CD14-positive monocyte (primary cell): ENCODE measurements at regions not wholly inside any gene's neighbourhood (a gene's known extent, or its start where the extent isn't known, plus 50 kb on each side); places are given as distances from the start of the nearest gene placed in this dataset.

Source experiments
- DNase-seq, 3 donors: peaks; one replicate each; pipeline ENCODE4 v3.0.0-alpha.2; 2011 to 2022
- H2AFZ ChIP-seq: 2 replicates; pipeline ENCODE4 v1.6.0; 2012; ENCODE audit warnings: mild to moderate bottlenecking, low read depth, low read length, inconsistent platforms; ENCODE audit not compliant: insufficient read depth, poor library complexity, severe bottlenecking
- H3K27ac ChIP-seq, 2 donors: 1 replicate in 1 of 2; 2 replicates in 1 of 2; pipeline ENCODE4 v1.5.1; 2012 to 2013; ENCODE audit warnings: low read length in 2 of 2, control low read depth in 1 of 2, inconsistent platforms in 1 of 2, low read depth in 1 of 2, mild to moderate bottlenecking in 1 of 2
- H3K27me3 ChIP-seq, 2 donors: one replicate each; pipeline versions ENCODE4 v1.6.0 to v1.6.1; 2011 to 2013; ENCODE audit warnings: low read length in 2 of 2; ENCODE audit not compliant: control insufficient read depth in 2 of 2, insufficient read depth in 2 of 2
- H3K36me3 ChIP-seq, 2 donors: replicated peaks in 1 of 2; 1 replicate in 1 of 2; 2 replicates in 1 of 2; pipeline versions ENCODE4 v1.5.1 to v1.6.1; 2012 to 2013; ENCODE audit warnings: low read length in 2 of 2, control low read depth in 1 of 2, inconsistent platforms in 1 of 2, mild to moderate bottlenecking in 1 of 2; ENCODE audit not compliant: insufficient read depth in 2 of 2, control insufficient read depth in 1 of 2
- H3K4me1 ChIP-seq, 2 donors: 1 replicate in 1 of 2; 2 replicates in 1 of 2; pipeline versions ENCODE4 v1.5.1 to v1.6.1; 2012 to 2013; ENCODE audit warnings: low read length in 2 of 2, control low read depth in 1 of 2, inconsistent platforms in 1 of 2, mild to moderate bottlenecking in 1 of 2, moderate library complexity in 1 of 2; ENCODE audit not compliant: insufficient read depth in 2 of 2, control insufficient read depth in 1 of 2
- H3K4me2 ChIP-seq: replicated peaks from 2 replicates; pipeline ENCODE3; 2012; ENCODE audit warnings: low read length, moderate library complexity, mild to moderate bottlenecking; ENCODE audit not compliant: poor library complexity, severe bottlenecking; ENCODE audit errors: extremely low read depth
- H3K4me3 ChIP-seq, 3 experiments: fragments of 200-600 bp in 1 of 3; sonication (generic) in 1 of 3; replicated peaks in 1 of 3; 1 replicate in 2 of 3; 2 replicates in 1 of 3; pipeline ENCODE4 v1.5.1; 2011 to 2013; ENCODE audit warnings: low read length in 3 of 3, mild to moderate bottlenecking in 3 of 3, control low read depth in 2 of 3, low read depth in 2 of 3, inconsistent platforms in 1 of 3, moderate library complexity in 1 of 3
- H3K79me2 ChIP-seq: 2 replicates; pipeline ENCODE4 v1.6.0; 2012; ENCODE audit warnings: mild to moderate bottlenecking, control low read depth, inconsistent platforms, low read length, moderate library complexity; ENCODE audit not compliant: insufficient read depth
- H3K9ac ChIP-seq: 2 replicates; pipeline ENCODE4 v1.6.0; 2017; ENCODE audit warnings: low read length, mild to moderate bottlenecking; ENCODE audit not compliant: insufficient read depth, poor library complexity, severe bottlenecking
- H3K9me3 ChIP-seq, 2 donors: replicated peaks in 1 of 2; 1 replicate in 1 of 2; 2 replicates in 1 of 2; pipeline versions ENCODE4 v1.5.1 to v1.6.1; 2012 to 2013; ENCODE audit warnings: low read length in 2 of 2, control low read depth in 1 of 2; ENCODE audit not compliant: control insufficient read depth in 1 of 2, insufficient read depth in 1 of 2
- H4K20me1 ChIP-seq: 2 replicates; pipeline ENCODE4 v1.6.0; 2012; ENCODE audit warnings: mild to moderate bottlenecking, low read length, control low read depth, moderate library complexity; ENCODE audit not compliant: insufficient read depth
- H3K27ac Mint-ChIP-seq, 7 donors: one replicate each; pipeline ENCODE4 v1.8.0; 2020; ENCODE audit warnings: mild to moderate bottlenecking in 7 of 7, mixed read lengths in 7 of 7, moderate library complexity in 6 of 7, inconsistent platforms in 2 of 7
- H3K27me3 Mint-ChIP-seq, 3 donors: one replicate each; pipeline ENCODE4 v1.8.0; 2021 to 2022; ENCODE audit warnings: low read depth in 3 of 3, mild to moderate bottlenecking in 3 of 3, mixed read lengths in 3 of 3, moderate library complexity in 3 of 3, inconsistent platforms in 1 of 3
- H3K36me3 Mint-ChIP-seq, 2 donors: one replicate each; pipeline ENCODE4 v1.8.0; 2020; ENCODE audit warnings: mixed read lengths in 2 of 2, inconsistent platforms in 1 of 2, mild to moderate bottlenecking in 1 of 2
- H3K4me1 Mint-ChIP-seq: one replicate; pipeline ENCODE4 v1.8.0; 2020; ENCODE audit warnings: mild to moderate bottlenecking, mixed read lengths
- H3K4me3 Mint-ChIP-seq, 2 donors: one replicate each; pipeline ENCODE4 v1.8.0; 2020; ENCODE audit warnings: mild to moderate bottlenecking in 2 of 2, mixed read lengths in 2 of 2, moderate library complexity in 1 of 2
- H3K9me3 Mint-ChIP-seq, 7 donors: one replicate each; pipeline ENCODE4 v1.8.0; 2020 to 2022; ENCODE audit warnings: mixed read lengths in 7 of 7, mild to moderate bottlenecking in 6 of 7, moderate library complexity in 6 of 7, inconsistent platforms in 2 of 7
- CTCF ChIP-seq: fragments of 200-600 bp; IDR thresholded peaks from one replicate; pipeline ENCODE4 v1.8.0; 2022; ENCODE audit warnings: antibody characterized with exemption, mild to moderate bottlenecking
- WGBS: methylation state at CpG from one replicate; pipeline ENCODE4 v1.1.5; 2013; ENCODE audit warnings: missing lambda C conversion rate; ENCODE audit not compliant: insufficient coverage; 5-methylcytosine and 5-hydroxymethylcytosine counted together
- intact Hi-C, 2 donors: fragments of 100-400 bp; cut with micrococcal nuclease; formaldehyde crosslinking; loops; one replicate each; pipeline versions ENCODE4 v1.15.0 to v1.15.1; 2023

DNA sequence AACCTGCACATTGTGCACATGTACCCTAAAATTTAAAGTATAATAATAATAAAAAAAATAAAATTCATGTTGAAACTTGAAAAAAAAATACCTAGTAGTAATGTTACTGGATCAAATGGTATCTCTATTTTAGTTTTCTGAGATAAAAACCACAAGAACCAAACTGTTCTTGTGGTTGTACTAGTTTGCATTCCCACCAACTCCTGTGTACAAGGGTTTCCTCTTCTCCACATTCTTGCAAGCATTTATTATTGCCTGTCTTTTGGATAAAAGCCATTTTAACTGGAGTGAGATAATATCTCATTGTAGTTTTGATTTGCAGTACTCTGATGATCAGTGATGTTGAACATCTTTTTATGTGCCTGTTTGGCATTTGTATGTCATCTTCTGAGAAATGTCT lies 177.7 kb downstream of the KIF20B start:
- no peaks in the 10 kb centered on the region for H4K20me1 ChIP-seq
- Mint-ChIP-seq H3K27ac (no peak overlapping the region), H3K4me3 (no peak overlapping the region), H3K9me3 (peaks cover 3 to 18% (median 13%) of the 10 kb centered on the region in 7 donors), H3K36me3 (no peaks in the 10 kb centered on the region), H3K4me1 (peaks cover 7% of the 10 kb centered on the region), H3K27me3 (no peaks in the 10 kb centered on the region)
- DNase-seq: no peak
- H3K4me1 ChIP-seq: no peaks in the 10 kb centered on the region
- H3K4me2 ChIP-seq: no peak overlapping the region
- H3K79me2 ChIP-seq: no peaks in the 10 kb centered on the region
- no peaks in the 10 kb centered on the region for H3K9me3 ChIP-seq
- H2AFZ ChIP-seq: no peak overlapping the region
- no peaks in the 10 kb centered on the region for H3K36me3 ChIP-seq
- no peak overlapping the region for H3K4me3 ChIP-seq
- H3K9ac ChIP-seq: no peak overlapping the region
- intact Hi-C loops: no loop called here
- no peak for TF ChIP-seq CTCF
- H3K27me3 ChIP-seq: no peaks in the 10 kb centered on the region
- no peak overlapping the region for H3K27ac ChIP-seq

DNA sequence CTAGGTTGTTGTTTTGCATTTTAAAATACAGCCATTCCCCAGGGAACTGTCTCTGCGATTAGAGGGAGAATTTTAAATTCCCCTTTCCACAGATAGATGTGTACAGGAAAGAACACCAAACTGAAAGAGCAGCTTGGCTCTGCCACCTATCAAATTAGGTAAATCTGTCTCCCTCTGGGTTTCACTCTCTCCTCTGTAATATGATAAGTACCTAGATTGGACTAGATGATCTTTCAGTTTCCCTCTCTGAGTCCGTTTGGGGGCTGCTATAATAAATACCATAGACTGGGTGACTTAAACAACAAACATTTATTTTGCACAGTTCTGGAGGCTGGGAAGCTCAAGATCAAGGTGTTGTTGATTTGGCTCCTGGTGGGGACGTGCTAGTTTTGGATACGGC lies 186.0 kb downstream of the KIF20B start:
- Mint-ChIP-seq H3K4me1 (peaks cover 43% of the 10 kb centered on the region), H3K36me3 (no peaks in the 10 kb centered on the region), H3K4me3 (peak overlapping the region in 1 of 2 donors; percentile 10), H3K27ac (peak overlapping the region; percentile 70 to 93 (median 88)), H3K27me3 (no peaks in the 10 kb centered on the region), H3K9me3 (peaks cover 0 to 3% (median 2%) of the 10 kb centered on the region in 7 donors)
- Histone ChIP-seq H4K20me1 (no peaks in the 10 kb centered on the region), H3K9ac (no peak overlapping the region), H3K36me3 (no peaks in the 10 kb centered on the region), H3K4me2 (no peak overlapping the region), H3K27ac (peak overlapping the region; percentile 54 to 77), H2AFZ (no peak overlapping the region), H3K27me3 (no peaks in the 10 kb centered on the region), H3K79me2 (no peaks in the 10 kb centered on the region), H3K9me3 (no peaks in the 10 kb centered on the region), H3K4me1 (peaks cover 29 to 32% of the 10 kb centered on the region in 2 donors), H3K4me3 (no peak overlapping the region)
- intact Hi-C loops: no loop called here
- WGBS: 93% methylated on average over 2 of the region's 4 CpGs
- no peak for TF ChIP-seq CTCF
- DNase-seq: no peak
